SK-N-SH (cell line): ENCODE measurements at regions not wholly inside any gene's neighbourhood (a gene's known extent, or its start where the extent isn't known, plus 50 kb on each side); places are given as distances from the start of the nearest gene placed in this dataset.

Experiments used
- CTCF ChIP-seq: fragments of 200-600 bp; sonication (generic); IDR thresholded peaks from 2 replicates; pipeline ENCODE4 v1.6.1; 2017; ENCODE audit warnings: antibody characterized with exemption, mild to moderate bottlenecking, moderate library complexity
- ELF1 ChIP-seq: IDR thresholded peaks from 2 replicates; pipeline ENCODE4 v1.4.0; 2012
- EZH2phosphoT487 ChIP-seq: fragments of 200-600 bp; sonication (generic); IDR thresholded peaks from 2 replicates; pipeline ENCODE4 v1.6.1; 2017; ENCODE audit warnings: low read depth, mixed run types, mild to moderate bottlenecking, antibody characterized with exemption, moderate library complexity, borderline replicate concordance
- GABPA ChIP-seq: IDR thresholded peaks from 2 replicates; pipeline ENCODE4 v1.4.0; 2012; ENCODE audit warnings: low read depth, mild to moderate bottlenecking
- PBX3 ChIP-seq: IDR thresholded peaks from 2 replicates; pipeline ENCODE4; 2012
- POLR2AphosphoS5 ChIP-seq: IDR thresholded peaks from 2 replicates; pipeline ENCODE4 v1.6.1; 2012; ENCODE audit warnings: low read depth, low read length
- SMC3 ChIP-seq: IDR thresholded peaks from 2 replicates; pipeline ENCODE4 v1.6.1; 2012; ENCODE audit warnings: low read depth, low read length, improper control_type of control experiment

DNA sequence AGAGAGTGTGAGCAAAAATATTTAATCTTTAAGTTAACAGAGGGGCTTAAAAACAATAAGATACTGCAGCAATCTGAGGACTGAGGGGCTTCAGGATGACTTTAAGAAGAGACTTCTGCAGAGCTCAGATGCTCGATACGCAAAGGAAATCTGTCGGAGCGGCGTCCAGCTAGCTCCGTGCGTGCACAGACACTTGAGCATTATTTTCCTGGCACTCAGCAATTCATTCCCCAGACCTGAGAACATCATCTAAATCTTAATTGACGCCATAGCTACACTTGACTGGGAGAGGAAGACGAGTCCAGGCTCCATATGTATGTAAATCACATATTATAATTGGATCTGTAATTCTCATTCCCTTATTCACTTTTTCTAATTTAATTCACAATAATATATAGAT lies 228.2 kb downstream of the SOD2 start:
- TF ChIP-seq EZH2phosphoT487 (no peak), POLR2AphosphoS5 (no peak), PBX3 (no peak), SMC3 (no peak), CTCF (no peak), GABPA (no peak), ELF1 (no peak)
